Loucy (cell line): ENCODE measurements at regions not wholly inside any gene's neighbourhood (a gene's known extent, or its start where the extent isn't known, plus 50 kb on each side); places are given as distances from the start of the nearest gene placed in this dataset.

Experiments used
- H2AFZ ChIP-seq: fragments of 200-600 bp; sonication (generic); 2 replicates; pipeline ENCODE4 v1.6.0; 2016; ENCODE audit warnings: antibody characterized with exemption, mild to moderate bottlenecking, low read length, moderate library complexity
- H3F3A ChIP-seq: fragments of 200-600 bp; 2 replicates; pipeline ENCODE4 v1.6.0; 2016; ENCODE audit warnings: antibody characterized with exemption, low read depth, mild to moderate bottlenecking
- H3K27me3 ChIP-seq: fragments of 200-600 bp; sonication (generic); 2 replicates; pipeline ENCODE4 v1.6.1; 2014; ENCODE audit warnings: low read length, mild to moderate bottlenecking; ENCODE audit not compliant: insufficient read depth, poor library complexity, severe bottlenecking
- H3K36me3 ChIP-seq: fragments of 200-600 bp; sonication (generic); 2 replicates; pipeline ENCODE4 v1.6.1; 2016; ENCODE audit warnings: low read length; ENCODE audit not compliant: insufficient read depth
- H3K4me1 ChIP-seq: fragments of 200-600 bp; sonication (generic); 2 replicates; pipeline ENCODE4 v1.5.1; 2014; ENCODE audit warnings: low read length, mild to moderate bottlenecking; ENCODE audit not compliant: insufficient read depth, poor library complexity, severe bottlenecking
- H3K4me2 ChIP-seq: fragments of 200-600 bp; sonication (generic); 2 replicates; pipeline ENCODE4 v1.6.0; 2014; ENCODE audit warnings: antibody characterized with exemption, low read length, low read depth, mild to moderate bottlenecking; ENCODE audit not compliant: poor library complexity, severe bottlenecking
- H3K4me3 ChIP-seq: fragments of 200-600 bp; sonication (generic); 2 replicates; pipeline ENCODE4 v1.5.1; 2014; ENCODE audit warnings: low read length, mild to moderate bottlenecking, mixed read lengths; ENCODE audit not compliant: poor library complexity, severe bottlenecking
- H3K79me2 ChIP-seq: fragments of 200-600 bp; sonication (generic); 2 replicates; pipeline ENCODE4 v1.6.1; 2014; ENCODE audit warnings: low read length; ENCODE audit not compliant: insufficient read depth
- H3K9ac ChIP-seq: fragments of 200-600 bp; sonication (generic); 2 replicates; pipeline ENCODE4 v1.6.0; 2014; ENCODE audit warnings: mild to moderate bottlenecking, low read depth, low read length, moderate library complexity; ENCODE audit not compliant: poor library complexity, severe bottlenecking
- H3K9me2 ChIP-seq: fragments of 200-600 bp; sonication (generic); replicated peaks from 2 replicates; pipeline ENCODE4 v1.6.1; 2016; ENCODE audit warnings: low read depth, low read length, mixed read lengths
- H3K9me3 ChIP-seq: fragments of 200-600 bp; sonication (generic); 2 replicates; pipeline ENCODE4 v1.6.1; 2014; ENCODE audit warnings: mild to moderate bottlenecking, antibody characterized with exemption, low read length, low read depth; ENCODE audit not compliant: insufficient read depth
- H4K20me1 ChIP-seq: fragments of 200-600 bp; sonication (generic); 2 replicates; pipeline ENCODE4 v1.6.0; 2014; ENCODE audit warnings: antibody characterized with exemption, low read length, mild to moderate bottlenecking; ENCODE audit not compliant: insufficient read depth, poor library complexity, severe bottlenecking
- CTCF ChIP-seq: fragments of 200-600 bp; sonication (generic); conservative IDR thresholded peaks from 2 replicates; pipeline ENCODE4 v1.5.1; 2014; ENCODE audit warnings: mild to moderate bottlenecking, antibody characterized with exemption, low read length
- EZH2phosphoT487 ChIP-seq: fragments of 200-600 bp; IDR thresholded peaks from 2 replicates; pipeline ENCODE4 v1.6.1; 2018; ENCODE audit warnings: antibody characterized with exemption, mild to moderate bottlenecking, moderate library complexity, borderline replicate concordance

- no peak for TF ChIP-seq EZH2phosphoT487
- no peak overlapping the region for H3K9ac ChIP-seq
- H3K27me3 ChIP-seq = no peaks in the 10 kb centered on the region
- H4K20me1 ChIP-seq = no peaks in the 10 kb centered on the region
- H3K79me2 ChIP-seq = no peaks in the 10 kb centered on the region
- H2AFZ ChIP-seq = no peak overlapping the region
- H3F3A ChIP-seq = no peaks in the 10 kb centered on the region
- no peaks in the 10 kb centered on the region for H3K36me3 ChIP-seq
- no peaks in the 10 kb centered on the region for H3K9me2 ChIP-seq
- H3K4me2 ChIP-seq = no peak overlapping the region
- H3K4me1 ChIP-seq = no peaks in the 10 kb centered on the region
- no peak overlapping the region for H3K4me3 ChIP-seq
- peaks cover 10% of the 10 kb centered on the region; the same call in 1 of the 2 replicates for H3K9me3 ChIP-seq
Observed at GRCh38 chr17:77735081-77735565, 223.4 kb upstream of the TNRC6C start.

- Histone ChIP-seq H3K4me2 (no peak overlapping the region), H3K36me3 (no peaks in the 10 kb centered on the region), H3K4me1 (no peaks in the 10 kb centered on the region), H3K9ac (no peak overlapping the region), H3K9me3 (peaks cover 10% of the 10 kb centered on the region; the same call in 1 of the 2 replicates), H4K20me1 (no peaks in the 10 kb centered on the region), H3K4me3 (no peak overlapping the region), H3K79me2 (no peaks in the 10 kb centered on the region), H3K9me2 (no peaks in the 10 kb centered on the region), H3F3A (no peaks in the 10 kb centered on the region), H2AFZ (no peak overlapping the region), H3K27me3 (no peaks in the 10 kb centered on the region)
- TF ChIP-seq CTCF = no peak
- no peak for TF ChIP-seq EZH2phosphoT487
Observed at GRCh38 chr17:77735566-77736198, 222.8 kb upstream of the TNRC6C start.

GRCh38 chr17:77736199-77736585 is 222.3 kb upstream of the TNRC6C start:
- Histone ChIP-seq H3K27me3 (no peaks in the 10 kb centered on the region), H3K9ac (no peak overlapping the region), H3K4me1 (no peaks in the 10 kb centered on the region), H3K36me3 (no peaks in the 10 kb centered on the region), H3K4me3 (no peak overlapping the region), H2AFZ (no peak overlapping the region), H3K79me2 (no peaks in the 10 kb centered on the region), H3K4me2 (no peak overlapping the region), H4K20me1 (no peaks in the 10 kb centered on the region), H3K9me3 (peaks cover 10% of the 10 kb centered on the region; the same call in 1 of the 2 replicates), H3K9me2 (no peaks in the 10 kb centered on the region), H3F3A (no peaks in the 10 kb centered on the region)
- TF ChIP-seq EZH2phosphoT487 = no peak
- TF ChIP-seq CTCF = no peak

GRCh38 chr17:77736721-77737120 is 221.8 kb upstream of the TNRC6C start:
- Histone ChIP-seq H3K27me3 (no peaks in the 10 kb centered on the region), H3K4me2 (no peak overlapping the region), H3K36me3 (no peaks in the 10 kb centered on the region), H3K9ac (no peak overlapping the region), H3F3A (no peaks in the 10 kb centered on the region), H3K79me2 (no peaks in the 10 kb centered on the region), H3K9me3 (peaks cover 10% of the 10 kb centered on the region; the same call in 1 of the 2 replicates), H3K4me1 (no peaks in the 10 kb centered on the region), H3K9me2 (no peaks in the 10 kb centered on the region), H3K4me3 (no peak overlapping the region), H4K20me1 (no peaks in the 10 kb centered on the region), H2AFZ (no peak overlapping the region)
- no peak for TF ChIP-seq CTCF
- no peak for TF ChIP-seq EZH2phosphoT487
